Activated naive CD8-positive, alpha-beta T cell treated with anti-CD3 and anti-CD28 coated beads, Interleukin-2, amount 50 U/mL, for 24 hours (primary cell): ENCODE measurements at regions not wholly inside any gene's neighbourhood (a gene's known extent, or its start where the extent isn't known, plus 50 kb on each side); places are given as distances from the start of the nearest gene placed in this dataset.
"Not testable (repeated sequence)": the region's sequence is repeated elsewhere in the genome, so short reads cannot be mapped to it uniquely, and the experiment has no call there.

Source experiments
- ATAC-seq: fragments of 150-1000 bp; cut with Tn5 transposase; one replicate; pipeline ENCODE4 v1.10.0; 2021
- DNase-seq: peaks from one replicate; pipeline ENCODE4 v3.0.0; 2021
- H3K27ac Mint-ChIP-seq: one replicate; pipeline ENCODE4 v1.8.0; 2021; ENCODE audit warnings: mild to moderate bottlenecking, mixed read lengths
- H3K27me3 Mint-ChIP-seq: one replicate; pipeline ENCODE4 v1.8.0; 2021; ENCODE audit warnings: mixed read lengths
- H3K36me3 Mint-ChIP-seq: one replicate; pipeline ENCODE4 v1.8.0; 2021; ENCODE audit warnings: low read depth, mixed read lengths
- H3K4me1 Mint-ChIP-seq: one replicate; pipeline ENCODE4 v1.8.0; 2021; ENCODE audit warnings: mixed read lengths
- H3K4me3 Mint-ChIP-seq: one replicate; pipeline ENCODE4 v1.8.0; 2021; ENCODE audit warnings: mild to moderate bottlenecking, moderate library complexity, mixed read lengths
- H3K9me3 Mint-ChIP-seq: one replicate; pipeline ENCODE4 v1.8.0; 2021; ENCODE audit warnings: mixed read lengths

DNA sequence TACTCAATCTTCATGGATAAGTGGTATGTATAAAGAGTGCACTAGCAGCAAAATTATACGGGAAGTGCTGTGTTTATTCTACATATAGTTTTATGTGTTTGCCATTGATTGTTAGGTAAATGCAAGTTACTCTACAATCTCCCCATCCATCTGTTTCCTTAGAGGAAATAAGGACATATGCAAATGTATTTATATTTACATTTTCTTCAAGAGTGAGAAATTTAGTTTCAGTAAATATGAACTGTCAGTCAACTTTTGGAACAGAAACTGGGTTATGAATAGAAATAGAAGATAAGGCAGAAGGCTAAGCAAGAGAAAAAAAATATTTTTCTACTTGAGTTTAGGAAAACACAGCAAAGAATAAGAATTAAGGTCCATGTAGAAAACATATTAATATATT is 176.1 kb upstream of the KLHL1 start:
- H3K27me3 Mint-ChIP-seq: no peaks in the 10 kb centered on the region
- no peak overlapping the region for H3K27ac Mint-ChIP-seq
- DNase-seq (no peak), ATAC-seq (no peak)
- peaks cover 25% of the 10 kb centered on the region for H3K9me3 Mint-ChIP-seq
- no peaks in the 10 kb centered on the region for H3K4me1 Mint-ChIP-seq
- H3K4me3 Mint-ChIP-seq: no peak overlapping the region
- H3K36me3 Mint-ChIP-seq: no peaks in the 10 kb centered on the region

- Mint-ChIP-seq H3K36me3 (no peaks in the 10 kb centered on the region), H3K27ac (no peak overlapping the region), H3K9me3 (peaks cover 18% of the 10 kb centered on the region), H3K4me3 (no peak overlapping the region), H3K27me3 (no peaks in the 10 kb centered on the region), H3K4me1 (no peaks in the 10 kb centered on the region)
- no peak for DNase-seq
- no peak for ATAC-seq
Measured at GRCh38 chr13:70275841-70276240, 167.6 kb upstream of the KLHL1 start.

GRCh38 chr13:70255406-70255991 is 147.2 kb upstream of the KLHL1 start:
- ATAC-seq (no peak), DNase-seq (no peak)
- H3K4me3 Mint-ChIP-seq: no peak overlapping the region
- no peaks in the 10 kb centered on the region for H3K36me3 Mint-ChIP-seq
- no peaks in the 10 kb centered on the region for H3K27me3 Mint-ChIP-seq
- peaks cover 12% of the 10 kb centered on the region for H3K9me3 Mint-ChIP-seq
- no peaks in the 10 kb centered on the region for H3K4me1 Mint-ChIP-seq
- H3K27ac Mint-ChIP-seq: no peak overlapping the region

GRCh38 chr13:70253834-70254233 is 145.6 kb upstream of the KLHL1 start:
- Mint-ChIP-seq H3K27me3 (no peaks in the 10 kb centered on the region), H3K36me3 (no peaks in the 10 kb centered on the region), H3K4me1 (no peaks in the 10 kb centered on the region), H3K4me3 (no peak overlapping the region), H3K9me3 (peaks cover 9% of the 10 kb centered on the region), H3K27ac (no peak overlapping the region)
- ATAC-seq (no peak), DNase-seq (no peak)

GRCh38 chr13:70253411-70253810 is 145.2 kb upstream of the KLHL1 start:
- ATAC-seq: no peak
- no peaks in the 10 kb centered on the region for H3K27me3 Mint-ChIP-seq
- H3K4me3 Mint-ChIP-seq: no peak overlapping the region
- H3K9me3 Mint-ChIP-seq: peaks cover 9% of the 10 kb centered on the region
- no peaks in the 10 kb centered on the region for H3K4me1 Mint-ChIP-seq
- no peak overlapping the region for H3K27ac Mint-ChIP-seq
- H3K36me3 Mint-ChIP-seq: no peaks in the 10 kb centered on the region
- no peak for DNase-seq

DNA sequence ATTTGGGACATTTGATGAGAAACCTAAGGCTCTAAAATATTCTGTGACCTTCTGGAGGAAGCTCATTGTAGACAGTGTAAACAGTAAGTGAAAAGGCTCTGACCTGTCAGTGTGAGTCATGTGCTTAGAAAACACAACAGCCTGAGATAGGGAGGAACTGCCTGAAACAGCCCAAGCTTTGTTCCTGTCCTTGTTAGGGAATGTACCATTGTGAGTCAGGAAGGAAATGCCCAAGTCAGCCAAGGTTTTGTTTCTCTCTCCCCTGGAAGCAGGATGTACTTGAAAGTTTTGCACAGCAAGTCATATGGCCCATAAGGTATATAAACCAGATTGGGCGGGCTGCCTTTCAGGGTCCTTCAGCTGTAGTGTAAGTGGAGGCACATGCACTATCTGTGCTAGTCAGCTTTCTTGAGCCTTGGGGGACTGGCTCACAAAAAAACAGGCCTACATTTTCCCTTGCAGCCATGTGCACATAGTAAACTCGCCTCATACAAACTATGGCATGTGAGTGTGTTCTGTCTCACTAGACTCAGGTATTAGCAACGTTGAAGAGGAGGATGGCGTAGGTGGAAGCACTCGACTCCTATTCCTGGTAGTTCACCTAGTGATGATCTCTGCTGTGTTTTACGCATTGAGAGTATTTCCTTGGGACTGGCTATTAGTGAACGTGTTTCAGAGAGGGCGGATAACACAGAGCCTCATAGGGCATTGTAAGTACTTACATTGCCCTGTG is 141.2 kb upstream of the KLHL1 start:
- Mint-ChIP-seq H3K27me3 (no peaks in the 10 kb centered on the region), H3K9me3 (peaks cover 4% of the 10 kb centered on the region), H3K36me3 (no peaks in the 10 kb centered on the region), H3K4me1 (no peaks in the 10 kb centered on the region), H3K4me3 (no peak overlapping the region), H3K27ac (no peak overlapping the region)
- no peak for ATAC-seq
- no peak for DNase-seq

DNA sequence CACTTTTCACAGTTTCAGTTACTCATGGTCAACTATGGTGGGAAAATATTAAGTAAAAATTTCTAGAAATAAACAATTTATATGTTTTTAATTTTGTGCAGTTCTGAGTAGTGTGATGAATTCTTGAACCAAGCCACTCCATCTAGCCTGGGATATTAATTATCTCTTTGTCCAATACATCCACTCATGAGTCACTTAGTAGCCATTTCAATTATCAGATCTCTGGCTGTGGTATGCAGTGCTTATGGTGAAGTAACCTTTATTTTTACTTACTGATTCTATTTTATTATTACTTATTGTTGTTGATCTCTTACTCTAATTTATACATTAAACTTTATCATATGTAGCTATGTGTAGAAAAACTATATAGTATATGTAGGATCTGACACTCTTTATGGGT is 128.9 kb upstream of the KLHL1 start:
- H3K9me3 Mint-ChIP-seq: peaks cover 20% of the 10 kb centered on the region
- no peak overlapping the region for H3K27ac Mint-ChIP-seq
- H3K27me3 Mint-ChIP-seq: no peaks in the 10 kb centered on the region
- ATAC-seq (no peak), DNase-seq (no peak)
- H3K4me1 Mint-ChIP-seq: no peaks in the 10 kb centered on the region
- H3K36me3 Mint-ChIP-seq: no peaks in the 10 kb centered on the region
- H3K4me3 Mint-ChIP-seq: no peak overlapping the region

DNA sequence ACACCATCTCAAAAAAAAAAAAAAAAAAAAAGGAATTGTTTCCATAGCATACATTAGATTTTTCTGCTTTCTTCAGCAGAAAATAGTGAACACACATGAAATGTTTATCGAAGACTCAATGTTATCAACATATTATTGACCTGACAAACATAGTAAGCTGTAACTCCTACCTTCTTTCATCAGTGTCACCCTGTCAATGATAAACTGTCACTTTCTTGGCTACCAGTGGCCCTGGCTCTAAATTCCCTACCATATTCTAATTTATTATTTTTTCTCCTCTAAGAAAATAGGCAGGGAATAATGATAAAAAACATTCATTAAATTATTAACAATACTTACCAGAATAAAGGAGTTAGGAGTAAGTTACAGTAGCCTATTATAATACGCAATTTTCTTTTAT is 127.3 kb upstream of the KLHL1 start:
- Mint-ChIP-seq H3K4me1 (no peaks in the 10 kb centered on the region), H3K9me3 (peaks cover 22% of the 10 kb centered on the region), H3K27ac (no peak overlapping the region), H3K27me3 (no peaks in the 10 kb centered on the region), H3K36me3 (no peaks in the 10 kb centered on the region), H3K4me3 (no peak overlapping the region)
- ATAC-seq (no peak), DNase-seq (no peak)

GRCh38 chr13:70223911-70224310 is 115.7 kb upstream of the KLHL1 start:
- ATAC-seq: no peak
- DNase-seq: no peak
- Mint-ChIP-seq H3K27me3 (no peaks in the 10 kb centered on the region), H3K4me1 (no peaks in the 10 kb centered on the region), H3K9me3 (peaks cover 9% of the 10 kb centered on the region), H3K36me3 (no peaks in the 10 kb centered on the region), H3K4me3 (no peak overlapping the region), H3K27ac (no peak overlapping the region)

DNA sequence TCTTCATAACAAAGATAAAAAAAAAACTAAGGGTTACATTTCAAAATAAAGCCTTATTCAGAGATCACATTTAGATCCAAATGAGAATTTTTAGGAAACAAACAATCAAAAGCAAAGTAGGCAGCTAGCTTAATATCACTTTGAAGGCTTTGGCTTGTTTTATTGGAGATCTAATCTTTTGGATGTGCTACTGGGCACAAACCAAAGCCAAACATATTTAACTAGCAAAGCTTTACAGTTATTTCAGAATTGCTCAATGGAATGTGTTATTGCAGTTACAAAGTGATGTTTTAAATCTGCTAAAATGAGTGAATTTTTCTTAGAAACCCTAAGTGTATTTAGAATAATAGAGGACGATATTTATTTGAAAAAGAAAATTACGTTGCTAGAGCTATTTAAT is 114.7 kb upstream of the KLHL1 start:
- H3K27ac Mint-ChIP-seq: no peak overlapping the region
- DNase-seq (no peak), ATAC-seq (no peak)
- H3K4me3 Mint-ChIP-seq: no peak overlapping the region
- H3K9me3 Mint-ChIP-seq: peaks cover 4% of the 10 kb centered on the region
- H3K36me3 Mint-ChIP-seq: no peaks in the 10 kb centered on the region
- H3K27me3 Mint-ChIP-seq: no peaks in the 10 kb centered on the region
- no peaks in the 10 kb centered on the region for H3K4me1 Mint-ChIP-seq

DNA sequence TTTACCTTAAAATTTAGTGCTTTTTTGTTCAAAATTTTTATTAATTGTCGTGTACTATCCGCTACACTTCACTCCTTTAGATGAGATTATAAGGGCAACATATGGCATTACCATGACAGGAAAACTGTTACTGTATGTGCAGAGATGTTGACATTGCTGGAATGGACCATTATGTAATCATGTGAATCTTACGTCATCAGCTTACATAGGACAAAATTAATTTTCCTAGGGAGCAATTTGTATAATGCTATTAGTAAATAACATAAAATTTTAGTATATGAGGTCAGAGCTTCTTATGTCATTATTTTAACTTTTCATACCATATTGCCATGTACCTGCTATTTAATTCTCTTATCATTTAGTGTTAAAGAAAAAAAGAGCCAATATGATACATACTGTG is 110.4 kb upstream of the KLHL1 start:
- Mint-ChIP-seq H3K9me3 (no peaks in the 10 kb centered on the region), H3K4me3 (no peak overlapping the region), H3K36me3 (no peaks in the 10 kb centered on the region), H3K27ac (no peak overlapping the region), H3K4me1 (no peaks in the 10 kb centered on the region), H3K27me3 (no peaks in the 10 kb centered on the region)
- DNase-seq: no peak
- no peak for ATAC-seq

- not testable (repeated sequence) for H3K9me3 Mint-ChIP-seq, H3K27me3 Mint-ChIP-seq, H3K4me3 Mint-ChIP-seq, DNase-seq, H3K4me1 Mint-ChIP-seq, H3K36me3 Mint-ChIP-seq, H3K27ac Mint-ChIP-seq, ATAC-seq
Measured at GRCh38 chr13:70208968-70209367, 100.7 kb upstream of the KLHL1 start.

DNA sequence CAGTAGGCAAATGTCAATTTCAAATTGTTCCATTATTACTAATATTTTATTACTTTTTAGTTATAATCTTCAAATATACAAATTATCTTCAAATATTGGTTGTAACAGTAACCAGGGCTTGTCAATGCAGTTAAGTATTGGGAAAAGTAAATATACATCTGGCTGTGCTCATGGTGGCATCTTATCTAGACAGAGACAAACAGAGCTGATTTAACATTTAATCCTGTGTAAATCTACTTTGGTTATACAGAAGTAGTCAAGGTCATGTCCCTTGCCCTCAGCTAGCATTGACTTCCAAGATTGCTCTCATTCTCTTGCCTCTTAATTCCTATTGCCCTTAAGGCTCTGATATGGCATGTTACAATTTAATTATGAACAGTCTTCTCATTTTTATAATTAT is 98.4 kb upstream of the KLHL1 start:
- H3K4me1 Mint-ChIP-seq: no peaks in the 10 kb centered on the region
- no peak overlapping the region for H3K27ac Mint-ChIP-seq
- ATAC-seq (no peak), DNase-seq (no peak)
- H3K36me3 Mint-ChIP-seq: no peaks in the 10 kb centered on the region
- H3K4me3 Mint-ChIP-seq: no peak overlapping the region
- no peaks in the 10 kb centered on the region for H3K27me3 Mint-ChIP-seq
- peaks cover 18% of the 10 kb centered on the region for H3K9me3 Mint-ChIP-seq

- no peaks in the 10 kb centered on the region for H3K36me3 Mint-ChIP-seq
- no peak overlapping the region for H3K4me3 Mint-ChIP-seq
- no peak overlapping the region for H3K27ac Mint-ChIP-seq
- DNase-seq (no peak), ATAC-seq (no peak)
- no peaks in the 10 kb centered on the region for H3K27me3 Mint-ChIP-seq
- H3K4me1 Mint-ChIP-seq: no peaks in the 10 kb centered on the region
- peaks cover 19% of the 10 kb centered on the region for H3K9me3 Mint-ChIP-seq
Measured at GRCh38 chr13:70203661-70204229, 95.5 kb upstream of the KLHL1 start.

DNA sequence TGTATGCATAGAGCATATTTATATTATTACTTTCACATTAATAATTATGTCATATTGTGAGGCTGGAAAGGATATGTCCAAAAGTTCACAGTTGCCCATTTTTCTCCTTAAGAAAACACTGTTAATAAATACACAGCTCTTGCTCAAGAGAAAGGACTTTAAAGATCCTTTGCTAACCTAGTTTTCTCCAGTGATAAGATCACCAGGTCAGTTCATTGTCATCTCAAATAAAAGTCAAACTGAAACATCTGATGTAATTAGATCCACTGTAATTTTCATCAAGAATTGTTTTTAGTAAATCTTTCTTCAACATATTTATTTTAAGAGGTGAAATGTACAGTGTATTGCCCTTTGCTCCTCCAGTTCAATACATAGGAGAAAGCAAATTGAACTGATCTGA is 82.8 kb upstream of the KLHL1 start:
- Mint-ChIP-seq H3K9me3 (no peaks in the 10 kb centered on the region), H3K27me3 (no peaks in the 10 kb centered on the region), H3K36me3 (no peaks in the 10 kb centered on the region), H3K27ac (no peak overlapping the region), H3K4me1 (no peaks in the 10 kb centered on the region), H3K4me3 (no peak overlapping the region)
- ATAC-seq: no peak
- DNase-seq: no peak
